Trophoblast cell (in vitro differentiated cells and primary cell): ENCODE measurements at regions not wholly inside any gene's neighbourhood (a gene's known extent, or its start where the extent isn't known, plus 50 kb on each side); places are given as distances from the start of the nearest gene placed in this dataset.

Source experiments
- DNase-seq, 2 donors: peaks; one replicate each; pipeline ENCODE4 v3.0.0-alpha.2; 2016
- H2AFZ ChIP-seq: 2 replicates; pipeline ENCODE4 v1.6.1; 2013; ENCODE audit warnings: low read length, moderate library complexity, mild to moderate bottlenecking; ENCODE audit not compliant: insufficient read depth, poor library complexity
- H2AK5ac ChIP-seq: 2 replicates; pipeline ENCODE4 v1.6.1; 2013; ENCODE audit warnings: mild to moderate bottlenecking, low read length
- H2BK120ac ChIP-seq: 2 replicates; pipeline ENCODE4 v1.6.1; 2013; ENCODE audit warnings: low read length, mild to moderate bottlenecking, moderate library complexity; ENCODE audit not compliant: insufficient read depth, poor library complexity
- H2BK12ac ChIP-seq: 2 replicates; pipeline ENCODE4 v1.6.1; 2013; ENCODE audit warnings: mild to moderate bottlenecking, low read length, moderate library complexity
- H2BK5ac ChIP-seq: 2 replicates; pipeline ENCODE4 v1.6.1; 2013; ENCODE audit warnings: low read length, low read depth, moderate library complexity, mild to moderate bottlenecking; ENCODE audit not compliant: poor library complexity
- H3K14ac ChIP-seq: 2 replicates; pipeline ENCODE4 v1.6.1; 2013; ENCODE audit warnings: mild to moderate bottlenecking, low read length
- H3K18ac ChIP-seq: 2 replicates; pipeline ENCODE4 v1.6.1; 2013; ENCODE audit warnings: mild to moderate bottlenecking, low read length
- H3K23ac ChIP-seq: 2 replicates; pipeline ENCODE4 v1.6.1; 2013; ENCODE audit warnings: low read length
- H3K27ac ChIP-seq: 2 replicates; pipeline ENCODE4 v1.5.1; 2013; ENCODE audit warnings: low read depth, mild to moderate bottlenecking, inconsistent platforms, low read length, moderate library complexity
- H3K27me3 ChIP-seq: 2 replicates; pipeline ENCODE4 v1.6.1; 2013; ENCODE audit warnings: inconsistent platforms, mild to moderate bottlenecking, low read length, moderate library complexity; ENCODE audit not compliant: insufficient read depth
- H3K36me3 ChIP-seq, 2 experiments: 1 replicate in 1 of 2; 2 replicates in 1 of 2; pipeline ENCODE4 v1.6.1; 2013; ENCODE audit warnings: low read length in 2 of 2, mild to moderate bottlenecking in 2 of 2, moderate library complexity in 1 of 2; ENCODE audit not compliant: insufficient read depth in 2 of 2, control insufficient read depth in 1 of 2
- H3K4ac ChIP-seq: 2 replicates; pipeline ENCODE4 v1.6.1; 2013; ENCODE audit warnings: low read depth, mild to moderate bottlenecking, low read length, moderate library complexity
- H3K4me1 ChIP-seq, 2 experiments: 1 replicate in 1 of 2; 2 replicates in 1 of 2; pipeline ENCODE4 v1.6.1; 2013; ENCODE audit warnings: low read length in 2 of 2, mild to moderate bottlenecking in 2 of 2, moderate library complexity in 1 of 2; ENCODE audit not compliant: insufficient read depth in 2 of 2, control insufficient read depth in 1 of 2
- H3K4me2 ChIP-seq: 2 replicates; pipeline ENCODE4 v1.6.1; 2013; ENCODE audit warnings: inconsistent platforms, mild to moderate bottlenecking, low read length, moderate library complexity
- H3K4me3 ChIP-seq: 2 replicates; pipeline ENCODE4 v1.5.1; 2013; ENCODE audit warnings: mild to moderate bottlenecking, low read depth, low read length, inconsistent platforms
- H3K79me1 ChIP-seq: one replicate; pipeline ENCODE4 v1.6.1; 2013; ENCODE audit warnings: low read length
- H3K79me2 ChIP-seq: 2 replicates; pipeline ENCODE4 v1.6.1; 2013; ENCODE audit warnings: low read length, mild to moderate bottlenecking; ENCODE audit not compliant: control insufficient read depth, insufficient read depth, poor library complexity
- H3K9ac ChIP-seq: 2 replicates; pipeline ENCODE4 v1.6.1; 2013; ENCODE audit warnings: mild to moderate bottlenecking, low read length
- H3K9me3 ChIP-seq: 2 replicates; pipeline ENCODE4 v1.6.1; 2013; ENCODE audit warnings: low read depth, mild to moderate bottlenecking, control low read depth, inconsistent platforms, low read length; ENCODE audit not compliant: insufficient read depth
- H4K12ac ChIP-seq: 2 replicates; pipeline ENCODE4 v1.6.1; 2013; ENCODE audit warnings: low read depth, mild to moderate bottlenecking, low read length, moderate library complexity
- H4K8ac ChIP-seq: 2 replicates; pipeline ENCODE4 v1.6.1; 2013; ENCODE audit warnings: low read depth, mild to moderate bottlenecking, low read length, moderate library complexity
- H4K91ac ChIP-seq: one replicate; pipeline ENCODE4 v1.6.1; 2013; ENCODE audit warnings: low read depth, mild to moderate bottlenecking, low read length, moderate library complexity
- WGBS: extraction: QIAGEN DNeasy Blood & Tissue Kit; methylation state at CpG from one replicate; pipeline ENCODE4 v1.1.7; 2013; ENCODE audit warnings: missing lambda C conversion rate; ENCODE audit not compliant: insufficient read length, insufficient coverage; ENCODE audit errors: extremely low coverage; 5-methylcytosine and 5-hydroxymethylcytosine counted together

GRCh38 chr12:5307065-5307464 is 124.8 kb upstream of the NTF3 start:
- no peak overlapping the region for H3K4ac ChIP-seq
- H4K91ac ChIP-seq = no peak overlapping the region
- H2BK120ac ChIP-seq = no peak overlapping the region
- H3K79me2 ChIP-seq = no peaks in the 10 kb centered on the region
- no peak overlapping the region for H3K18ac ChIP-seq
- H2AK5ac ChIP-seq = no peak overlapping the region
- H3K23ac ChIP-seq = no peak overlapping the region
- DNase-seq = no peak
- H3K79me1 ChIP-seq = peaks cover 2% of the 10 kb centered on the region
- peaks cover 0 to 5% of the 10 kb centered on the region in 2 experiments for H3K4me1 ChIP-seq
- no peaks in the 10 kb centered on the region for H3K36me3 ChIP-seq
- H3K4me2 ChIP-seq = no peak overlapping the region
- H4K12ac ChIP-seq = no peak overlapping the region
- no peak overlapping the region for H3K14ac ChIP-seq
- no peak overlapping the region for H4K8ac ChIP-seq
- H3K4me3 ChIP-seq = no peak overlapping the region
- H3K27me3 ChIP-seq = no peaks in the 10 kb centered on the region
- no peak overlapping the region for H2BK12ac ChIP-seq
- H3K9me3 ChIP-seq = peaks cover 5% of the 10 kb centered on the region
- WGBS = no CpG with 5 or more reads among the region's 3 CpGs
- no peak overlapping the region for H2AFZ ChIP-seq
- no peak overlapping the region for H3K27ac ChIP-seq
- H3K9ac ChIP-seq = no peak overlapping the region
- H2BK5ac ChIP-seq = no peak overlapping the region

GRCh38 chr12:5308216-5308615 is 123.7 kb upstream of the NTF3 start:
- Histone ChIP-seq H3K4me2 (no peak overlapping the region), H4K8ac (no peak overlapping the region), H3K23ac (no peak overlapping the region), H3K9me3 (peaks cover 5% of the 10 kb centered on the region), H3K4me3 (no peak overlapping the region), H3K9ac (no peak overlapping the region), H4K91ac (no peak overlapping the region), H2BK12ac (no peak overlapping the region), H3K4me1 (peaks cover 0 to 5% of the 10 kb centered on the region in 2 experiments), H2BK120ac (no peak overlapping the region), H2BK5ac (no peak overlapping the region), H3K27ac (no peak overlapping the region), H2AFZ (no peak overlapping the region), H3K14ac (no peak overlapping the region), H3K36me3 (no peaks in the 10 kb centered on the region), H3K4ac (no peak overlapping the region), H3K27me3 (no peaks in the 10 kb centered on the region), H4K12ac (no peak overlapping the region), H3K18ac (no peak overlapping the region), H2AK5ac (no peak overlapping the region), H3K79me1 (peaks cover 2% of the 10 kb centered on the region), H3K79me2 (no peaks in the 10 kb centered on the region)
- no peak for DNase-seq

- Histone ChIP-seq H3K4me1 (peaks cover 0 to 5% of the 10 kb centered on the region in 2 experiments), H4K91ac (no peak overlapping the region), H2AK5ac (no peak overlapping the region), H3K23ac (no peak overlapping the region), H3K4me2 (no peak overlapping the region), H3K9me3 (peaks cover 5% of the 10 kb centered on the region), H3K27me3 (no peaks in the 10 kb centered on the region), H2BK120ac (no peak overlapping the region), H3K18ac (no peak overlapping the region), H2BK12ac (no peak overlapping the region), H4K8ac (no peak overlapping the region), H3K79me2 (no peaks in the 10 kb centered on the region), H3K4me3 (no peak overlapping the region), H2AFZ (no peak overlapping the region), H3K36me3 (no peaks in the 10 kb centered on the region), H3K79me1 (peaks cover 2% of the 10 kb centered on the region), H3K14ac (no peak overlapping the region), H4K12ac (no peak overlapping the region), H3K9ac (no peak overlapping the region), H3K4ac (no peak overlapping the region), H2BK5ac (no peak overlapping the region), H3K27ac (no peak overlapping the region)
- DNase-seq = no peak
- WGBS = no CpG with 5 or more reads among the region's 8 CpGs
Measured at GRCh38 chr12:5308996-5309395, 122.9 kb upstream of the NTF3 start.

DNA sequence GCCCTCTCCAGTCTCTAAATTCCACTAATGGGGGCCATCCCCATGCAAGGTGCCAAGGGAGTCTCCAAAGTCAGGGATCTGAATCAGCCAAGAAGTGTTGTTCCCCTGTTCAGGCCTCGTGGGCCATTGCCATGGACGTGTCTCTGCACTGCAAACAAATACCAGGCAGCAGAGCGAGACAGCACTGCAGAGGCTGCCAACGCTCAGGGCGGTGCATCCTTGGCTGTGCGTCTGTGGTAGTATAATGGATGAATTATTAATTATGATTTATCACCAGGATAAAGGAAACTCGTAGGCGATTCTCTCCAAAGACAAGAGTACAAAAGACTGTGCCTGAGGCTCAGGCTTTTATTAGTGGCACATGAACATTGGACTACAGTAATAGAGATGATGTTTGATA is 122.3 kb upstream of the NTF3 start:
- H3K27me3 ChIP-seq = no peaks in the 10 kb centered on the region
- no peak for DNase-seq
- no peak overlapping the region for H3K14ac ChIP-seq
- H4K91ac ChIP-seq = no peak overlapping the region
- H2BK120ac ChIP-seq = no peak overlapping the region
- no peak overlapping the region for H3K9ac ChIP-seq
- no peak overlapping the region for H4K12ac ChIP-seq
- peaks cover 0 to 5% of the 10 kb centered on the region in 2 experiments for H3K4me1 ChIP-seq
- H3K4me2 ChIP-seq = no peak overlapping the region
- no peak overlapping the region for H2BK5ac ChIP-seq
- H3K4me3 ChIP-seq = no peak overlapping the region
- H3K4ac ChIP-seq = no peak overlapping the region
- H3K79me2 ChIP-seq = no peaks in the 10 kb centered on the region
- no peak overlapping the region for H3K27ac ChIP-seq
- no peak overlapping the region for H4K8ac ChIP-seq
- no peak overlapping the region for H3K23ac ChIP-seq
- no peak overlapping the region for H2AFZ ChIP-seq
- H3K9me3 ChIP-seq = peaks cover 5% of the 10 kb centered on the region
- peaks cover 2% of the 10 kb centered on the region for H3K79me1 ChIP-seq
- H3K36me3 ChIP-seq = no peaks in the 10 kb centered on the region
- no peak overlapping the region for H2AK5ac ChIP-seq
- no CpG with 5 or more reads among the region's 8 CpGs for WGBS
- no peak overlapping the region for H2BK12ac ChIP-seq
- no peak overlapping the region for H3K18ac ChIP-seq
